HG03521 (cell line): ENCODE measurements at regions not wholly inside any gene's neighbourhood (a gene's known extent, or its start where the extent isn't known, plus 50 kb on each side); places are given as distances from the start of the nearest gene placed in this dataset.

Experiments
- ATAC-seq: cut with Tn5 transposase; IDR thresholded peaks from one replicate; pipeline ENCODE4 v1.9.1; 2021; ENCODE audit warnings: mild to moderate bottlenecking, moderate library complexity; ENCODE audit not compliant: unreplicated experiment

DNA sequence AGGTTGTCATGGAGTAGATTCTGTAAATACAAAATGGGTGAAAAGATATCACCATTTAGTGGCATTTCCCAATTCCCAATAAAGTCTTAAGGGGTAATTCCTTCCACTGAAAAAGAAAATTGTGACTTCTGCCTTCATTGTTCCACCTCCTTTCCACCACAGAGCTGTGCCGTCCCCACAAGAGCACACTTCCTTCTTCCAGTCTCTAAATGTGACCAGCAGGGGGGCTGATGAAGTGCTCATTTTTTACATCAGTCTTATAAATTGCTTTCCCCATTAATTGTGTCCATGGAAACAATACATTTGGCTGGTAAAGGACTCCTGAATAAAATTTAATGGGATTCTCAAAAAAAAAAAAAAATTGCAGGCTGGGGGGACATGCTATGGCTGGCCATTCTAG lies 260.8 kb upstream of the PSMD7 start:
- no peak for ATAC-seq

GRCh38 chr16:74034862-74035261 lies 261.8 kb upstream of the PSMD7 start:
- ATAC-seq, result no peak

GRCh38 chr16:74034200-74034599 lies 262.4 kb upstream of the PSMD7 start:
- ATAC-seq, result no peak

DNA sequence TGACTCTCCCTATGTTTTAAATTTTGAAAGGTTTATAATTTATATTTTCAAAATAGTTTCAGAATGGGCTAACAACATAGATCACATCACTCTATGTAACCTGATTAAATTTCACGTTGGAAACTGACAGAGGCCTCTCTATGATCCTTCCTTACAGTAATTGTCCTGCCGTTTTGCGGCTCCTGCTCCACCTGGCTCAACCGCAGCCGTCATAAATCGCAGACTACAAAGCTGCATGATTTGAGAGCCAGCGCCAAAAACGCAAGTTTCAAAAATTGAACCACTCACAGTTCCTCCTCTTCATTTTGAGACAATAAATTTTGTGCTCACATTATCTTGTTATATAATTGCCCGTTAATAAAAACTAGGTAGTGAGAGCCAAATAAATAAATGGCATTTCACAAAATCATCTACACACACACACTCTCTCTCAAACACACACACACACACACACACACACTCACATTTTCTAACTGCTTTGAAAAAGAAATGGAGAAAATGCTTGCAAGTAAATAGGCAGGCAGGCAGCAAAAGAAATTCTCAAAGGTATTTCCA lies 263.1 kb upstream of the PSMD7 start:
- no peak for ATAC-seq

- no peak for ATAC-seq
These were observed 265.1 kb upstream of the PSMD7 start for GRCh38 chr16:74031551-74031950.

GRCh38 chr16:74030000-74030706 lies 266.5 kb upstream of the PSMD7 start:
- ATAC-seq, result no peak

DNA sequence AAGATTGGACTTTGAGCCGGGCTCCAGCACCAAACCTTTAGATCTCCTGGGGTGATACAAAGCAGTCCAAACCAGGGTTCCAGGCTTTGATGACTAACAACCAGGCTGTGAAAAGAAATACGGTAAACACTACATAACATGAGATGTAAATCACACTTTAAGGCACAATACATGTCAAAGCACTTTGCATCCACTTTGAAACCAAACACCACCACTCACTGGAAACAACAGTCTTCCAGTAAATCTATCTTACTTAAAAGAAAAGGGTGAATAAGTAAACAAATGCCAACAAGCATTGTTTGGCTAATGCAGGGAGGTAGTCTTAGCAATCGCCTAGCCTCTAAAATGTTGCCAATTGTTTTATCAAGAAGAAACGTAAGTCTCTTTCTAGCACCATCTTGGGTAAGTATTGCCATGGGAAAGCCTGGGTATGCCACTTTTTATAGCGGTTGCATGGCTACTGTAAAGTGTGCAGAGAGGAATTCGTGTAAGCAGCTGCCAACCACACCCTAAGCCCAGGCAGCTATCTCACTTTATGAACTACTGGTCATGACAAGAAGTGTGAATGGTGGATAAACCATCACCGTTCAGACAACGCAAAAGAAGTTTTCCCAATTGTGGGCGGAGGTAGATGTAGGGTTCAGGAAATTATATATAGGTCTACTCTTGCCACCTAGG lies 267.4 kb upstream of the PSMD7 start:
- ATAC-seq, result no peak

GRCh38 chr16:74026373-74027281 lies 270.0 kb upstream of the PSMD7 start:
- no peak for ATAC-seq

- no peak for ATAC-seq
These were observed 271.7 kb upstream of the PSMD7 start for GRCh38 chr16:74024953-74025352.

DNA sequence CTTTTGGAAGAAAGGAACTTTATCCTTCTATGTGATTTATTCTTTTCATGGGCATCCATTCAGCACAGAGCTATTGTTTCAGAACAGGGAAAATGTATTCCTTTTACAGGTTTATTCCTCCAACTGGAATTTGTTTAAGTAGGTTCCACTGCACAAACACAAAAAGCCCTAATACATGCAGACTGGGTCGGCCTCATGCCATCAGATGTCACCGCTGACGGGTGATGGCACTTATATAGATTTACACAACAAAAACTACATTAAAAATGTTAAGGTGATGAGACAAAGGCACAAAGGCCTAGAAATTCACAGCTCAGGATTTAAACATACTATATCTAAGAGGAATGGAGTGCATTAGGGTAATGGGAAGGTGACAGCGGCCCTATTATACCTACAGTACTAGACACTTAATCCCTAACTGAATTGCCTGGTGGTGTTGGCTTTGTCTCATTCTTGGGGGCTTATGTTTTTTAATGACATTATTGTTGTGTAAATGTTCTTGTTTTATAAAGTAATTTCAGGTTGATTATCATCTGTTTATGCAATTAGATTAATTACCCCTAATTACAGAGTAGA lies 276.4 kb upstream of the PSMD7 start:
- ATAC-seq, result no peak

DNA sequence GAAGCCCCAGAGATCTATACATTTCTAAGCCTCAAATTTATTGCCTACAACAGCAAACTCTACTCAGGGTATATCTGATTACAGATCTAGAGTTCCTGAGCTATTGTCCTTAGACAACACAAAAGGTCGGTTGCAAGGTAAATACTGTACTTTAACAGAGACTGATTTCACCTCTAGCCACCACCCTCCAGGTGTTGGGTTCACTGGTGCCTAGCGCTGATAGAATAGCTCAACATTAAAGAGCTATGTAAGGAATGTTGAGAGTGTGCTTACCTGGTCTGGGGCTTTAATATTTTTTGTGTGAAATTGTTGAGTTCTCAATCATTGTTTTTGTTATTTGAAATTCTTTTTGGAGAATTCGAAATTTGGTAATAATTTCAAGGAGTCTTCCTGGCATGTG lies 277.0 kb upstream of the PSMD7 start:
- ATAC-seq, result no peak

DNA sequence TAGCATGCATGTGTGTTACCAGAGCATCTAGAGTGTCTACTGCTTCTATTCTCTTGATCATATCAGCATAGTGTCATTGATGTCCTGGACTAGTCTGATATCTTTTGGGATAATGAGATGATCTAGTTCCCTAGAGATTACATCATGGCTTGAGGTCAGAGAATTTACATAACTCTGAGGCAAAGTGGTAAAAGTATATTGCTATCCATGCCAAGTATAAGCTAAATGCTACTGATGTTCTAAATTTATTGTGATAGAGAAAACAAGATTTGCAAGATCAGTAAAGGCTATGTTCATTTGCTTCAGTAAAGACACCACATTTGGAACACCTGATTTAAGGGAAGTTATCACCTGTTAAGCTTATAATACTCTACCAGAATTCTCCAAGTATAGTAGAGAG lies 280.7 kb upstream of the PSMD7 start:
- ATAC-seq, result no peak

GRCh38 chr16:73998707-73999106 lies 297.9 kb upstream of the PSMD7 start:
- ATAC-seq, result no peak

GRCh38 chr16:73997971-73998370 lies 298.6 kb upstream of the PSMD7 start:
- ATAC-seq, result no peak

DNA sequence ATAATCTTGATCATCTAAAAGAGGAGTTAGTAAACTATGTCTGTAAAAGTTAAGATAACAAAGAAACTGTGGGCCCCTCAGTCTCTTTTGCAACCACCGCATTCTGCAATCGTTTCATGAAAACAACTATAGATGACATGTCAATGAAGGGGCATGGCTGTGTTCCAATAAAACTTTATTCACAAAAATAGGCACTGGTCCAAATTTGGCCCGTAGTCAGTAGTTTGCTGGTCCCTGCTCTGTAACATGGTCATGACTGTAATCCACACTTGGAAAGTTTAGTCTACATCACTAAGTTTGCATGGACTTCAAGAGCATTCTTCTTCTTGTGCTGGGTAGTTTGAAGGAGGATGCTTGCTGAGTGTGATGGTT lies 299.3 kb upstream of the PSMD7 start:
- no peak for ATAC-seq

DNA sequence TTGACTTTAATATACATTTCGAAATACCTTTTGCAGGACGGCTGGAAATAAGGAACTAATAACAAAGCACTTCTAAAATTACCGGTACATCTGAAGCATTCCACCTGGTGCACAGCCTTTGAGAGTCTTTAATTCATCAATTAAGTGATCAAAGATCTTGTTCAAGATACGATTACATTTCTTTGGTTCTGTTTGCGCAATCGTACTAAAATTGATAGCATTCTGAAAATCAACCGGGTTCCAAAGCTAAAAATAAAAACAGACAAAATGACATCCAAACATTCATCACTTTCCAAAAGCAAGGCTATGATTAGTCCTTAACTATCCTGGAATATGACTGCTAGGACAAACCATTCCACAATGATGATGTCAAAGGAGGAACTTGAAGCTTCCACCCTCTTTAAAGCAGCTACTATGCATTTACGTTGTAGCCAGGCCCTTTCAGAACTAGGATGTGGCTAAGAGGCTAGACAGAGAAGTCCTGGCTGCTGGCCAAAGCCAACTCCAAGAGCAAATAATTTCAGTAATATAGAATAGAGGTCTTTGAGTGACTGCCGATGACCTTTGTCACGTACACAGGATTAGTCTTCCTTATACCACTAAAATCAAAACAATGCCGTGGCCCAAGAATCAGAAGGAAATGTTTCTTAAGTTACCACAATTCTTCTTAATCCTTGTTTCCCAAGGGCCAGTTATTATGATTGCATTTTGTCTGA lies 299.8 kb upstream of the PSMD7 start:
- no peak for ATAC-seq

- no peak for ATAC-seq
These were observed 302.7 kb upstream of the PSMD7 start for GRCh38 chr16:73993878-73994277.

DNA sequence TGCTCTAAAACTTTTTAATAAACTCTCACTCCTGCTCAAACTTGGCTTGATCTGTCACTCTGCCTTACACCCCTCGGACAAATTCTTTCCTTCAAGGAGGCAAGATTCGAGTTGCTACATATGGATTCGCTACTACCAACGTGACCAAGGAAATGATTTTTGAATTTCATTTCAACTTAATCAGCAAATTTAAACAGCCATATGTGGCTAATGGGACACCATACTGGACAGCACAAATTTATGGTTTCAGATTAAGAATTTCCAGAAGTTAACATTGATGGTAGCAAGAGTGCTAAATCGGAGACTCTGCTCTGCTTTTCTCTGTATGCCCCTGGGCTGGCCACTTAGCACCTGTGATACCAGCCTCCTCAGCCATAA lies 318.2 kb upstream of the PSMD7 start:
- ATAC-seq, result no peak

DNA sequence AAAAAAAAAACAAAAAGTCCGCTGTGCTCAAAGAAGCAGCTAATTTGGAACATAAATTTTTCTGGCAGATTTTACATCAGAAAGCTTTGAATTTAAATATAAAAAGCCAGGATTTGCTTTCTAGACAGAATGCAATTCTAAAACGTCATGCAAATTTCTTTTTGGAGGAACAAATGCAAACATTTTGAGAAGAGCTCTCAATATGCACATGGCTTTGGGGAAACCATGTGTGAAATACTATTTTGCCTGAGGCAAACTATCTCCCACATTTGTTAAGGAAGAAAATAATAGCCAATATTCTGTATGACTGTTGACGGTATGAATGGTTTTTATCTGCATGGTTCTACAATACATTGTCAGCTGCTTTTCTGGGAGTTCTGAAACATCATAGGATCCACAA lies 320.0 kb upstream of the PSMD7 start:
- no peak for ATAC-seq

DNA sequence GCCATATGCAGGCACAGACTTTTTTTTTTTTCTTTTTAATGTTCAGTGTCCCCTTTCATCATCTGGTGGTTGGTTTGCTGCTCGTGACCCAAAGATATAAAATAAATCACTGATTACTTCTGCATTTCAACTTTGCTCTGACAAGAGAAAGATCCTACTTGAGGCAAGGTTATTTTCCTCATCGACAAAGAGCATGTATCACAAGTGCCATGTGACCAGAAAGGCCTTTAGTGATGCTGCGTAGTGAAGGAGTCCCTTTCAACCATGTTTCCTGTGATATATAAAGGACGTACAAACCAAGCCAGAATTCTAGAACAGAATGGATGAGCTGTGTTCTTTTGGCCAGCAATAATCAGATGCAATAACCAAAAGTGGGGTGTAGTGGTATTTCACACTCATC lies 323.4 kb upstream of the PSMD7 start:
- no peak for ATAC-seq

DNA sequence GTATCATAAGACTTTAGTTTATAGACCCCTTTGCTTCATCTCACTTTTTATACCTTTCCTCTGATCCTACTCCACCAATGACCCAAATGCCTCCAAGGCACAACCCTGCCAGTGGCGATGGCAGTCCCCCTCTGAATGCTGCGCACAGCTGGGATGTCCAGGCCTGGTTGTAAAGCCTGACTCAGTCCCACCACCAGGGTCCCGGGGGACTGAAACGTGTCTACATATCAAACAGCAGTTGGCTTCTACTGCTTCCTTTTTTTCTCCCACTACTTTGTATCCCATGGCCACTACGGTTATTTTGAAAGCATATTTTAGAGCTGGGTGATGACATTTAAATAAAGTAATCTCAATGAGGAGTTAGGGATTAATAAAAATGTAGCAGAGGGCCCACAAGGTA lies 329.8 kb upstream of the PSMD7 start:
- no peak for ATAC-seq
